ENCODE measurements at regions not wholly inside any gene's neighbourhood (a gene's known extent, or its start where the extent isn't known, plus 50 kb on each side); places are given as distances from the start of the nearest gene placed in this dataset.

- H3K36me3 ChIP-seq, result no peaks in the 10 kb centered on the region
- H3K27ac ChIP-seq, result peak overlapping the region in 1 of 4 donors; percentile 31
- H3K4me3 ChIP-seq, result no peak overlapping the region
- TF ChIP-seq POLR2A (IDR thresholded peaks at IDR 0.05), result no peak
- no peak for TF ChIP-seq POLR2AphosphoS5 (IDR thresholded peaks at IDR 0.05)
- TF ChIP-seq EP300 (IDR thresholded peaks at IDR 0.05), result no peak
- no peak for TF ChIP-seq CTCF (IDR thresholded peaks at IDR 0.05)
- 53 to 58% methylated on average over 4 of the region's 4 CpGs for WGBS, 2 donors
- intact Hi-C loops (cut with DNase I), result no loop called here
- no peaks in the 10 kb centered on the region for H3K9me3 ChIP-seq
- H3K27me3 ChIP-seq, result no peaks in the 10 kb centered on the region
- H3K4me1 ChIP-seq, result no peaks in the 10 kb centered on the region
- no peak for DNase-seq
Observed at GRCh38 chr1:96253246-96254035, 468.1 kb upstream of the PTBP2 start.

DNA sequence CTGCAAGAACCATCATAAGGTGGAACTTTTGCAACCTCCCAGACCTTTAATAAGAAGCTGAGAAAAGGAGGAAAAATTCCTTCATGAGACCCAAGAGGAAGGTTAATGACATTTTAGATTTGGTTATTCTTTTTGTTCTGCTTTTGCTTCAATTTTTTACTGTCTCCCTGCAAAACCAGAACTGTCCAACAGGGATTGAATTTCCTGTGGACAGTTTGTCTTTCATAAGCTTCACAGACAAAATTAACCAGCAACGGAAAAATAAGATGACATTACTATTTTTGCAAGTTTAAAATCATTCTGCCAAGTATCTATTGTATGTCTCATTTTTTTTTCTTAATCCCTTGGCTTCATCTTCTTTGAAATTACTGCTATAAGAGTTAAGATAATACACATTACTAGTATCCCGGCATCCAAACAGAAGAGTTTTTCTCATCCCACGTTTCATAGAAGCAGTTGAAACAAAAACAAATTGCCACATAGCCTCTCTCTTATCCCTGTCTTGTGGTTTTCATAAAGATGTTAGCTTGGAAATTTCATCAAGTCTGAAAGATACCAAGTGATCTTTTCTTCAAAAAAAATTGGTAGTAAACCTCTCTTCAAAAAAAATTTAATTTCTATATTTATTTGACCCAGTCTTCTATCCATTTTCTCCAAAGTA lies 465.3 kb upstream of the PTBP2 start:
- Histone ChIP-seq H3K36me3 (no peaks in the 10 kb centered on the region), H3K9me3 (no peaks in the 10 kb centered on the region), H3K4me1 (no peaks in the 10 kb centered on the region), H3K4me3 (no peak overlapping the region), H3K27me3 (no peaks in the 10 kb centered on the region), H3K27ac (no peak overlapping the region)
- intact Hi-C loops (cut with DNase I), result no loop called here
- TF ChIP-seq CTCF (IDR thresholded peaks at IDR 0.05) (no peak), POLR2A (IDR thresholded peaks at IDR 0.05) (no peak), POLR2AphosphoS5 (IDR thresholded peaks at IDR 0.05) (no peak), EP300 (IDR thresholded peaks at IDR 0.05) (no peak)
- DNase-seq, result no peak
- WGBS, 2 donors, result 66 to 68% methylated on average over 3 of the region's 3 CpGs

GRCh38 chr1:96259399-96259798 lies 462.2 kb upstream of the PTBP2 start:
- Histone ChIP-seq H3K9me3 (no peaks in the 10 kb centered on the region), H3K4me1 (no peaks in the 10 kb centered on the region), H3K4me3 (no peak overlapping the region), H3K27ac (no peak overlapping the region), H3K36me3 (no peaks in the 10 kb centered on the region), H3K27me3 (no peaks in the 10 kb centered on the region)
- WGBS, 2 donors, result 36 to 53% methylated on average over 2 of the region's 2 CpGs
- TF ChIP-seq POLR2AphosphoS5 (IDR thresholded peaks at IDR 0.05) (no peak), CTCF (IDR thresholded peaks at IDR 0.05) (no peak), POLR2A (IDR thresholded peaks at IDR 0.05) (no peak), EP300 (IDR thresholded peaks at IDR 0.05) (no peak)
- no peak for DNase-seq
- intact Hi-C loops (cut with DNase I), result no loop called here

- intact Hi-C loops (cut with DNase I), result no loop called here
- Histone ChIP-seq H3K4me3 (no peak overlapping the region), H3K36me3 (no peaks in the 10 kb centered on the region), H3K27me3 (no peaks in the 10 kb centered on the region), H3K9me3 (peaks cover 0 to 2% (median 0%) of the 10 kb centered on the region in 4 donors), H3K4me1 (no peaks in the 10 kb centered on the region), H3K27ac (no peak overlapping the region)
- no peak for DNase-seq
- TF ChIP-seq POLR2A (IDR thresholded peaks at IDR 0.05), result no peak
- TF ChIP-seq POLR2AphosphoS5 (IDR thresholded peaks at IDR 0.05), result no peak
- TF ChIP-seq CTCF (IDR thresholded peaks at IDR 0.05), result no peak
- no peak for TF ChIP-seq EP300 (IDR thresholded peaks at IDR 0.05)
- 97 to 100% methylated on average over 1 of the region's 1 CpG for WGBS, 2 donors
Observed at GRCh38 chr1:96281491-96281890, 440.1 kb upstream of the PTBP2 start.

Data from sigmoid colon (tissue), 6 donors.